ENCODE measurements at regions not wholly inside any gene's neighbourhood (a gene's known extent, or its start where the extent isn't known, plus 50 kb on each side); places are given as distances from the start of the nearest gene placed in this dataset.

DNA sequence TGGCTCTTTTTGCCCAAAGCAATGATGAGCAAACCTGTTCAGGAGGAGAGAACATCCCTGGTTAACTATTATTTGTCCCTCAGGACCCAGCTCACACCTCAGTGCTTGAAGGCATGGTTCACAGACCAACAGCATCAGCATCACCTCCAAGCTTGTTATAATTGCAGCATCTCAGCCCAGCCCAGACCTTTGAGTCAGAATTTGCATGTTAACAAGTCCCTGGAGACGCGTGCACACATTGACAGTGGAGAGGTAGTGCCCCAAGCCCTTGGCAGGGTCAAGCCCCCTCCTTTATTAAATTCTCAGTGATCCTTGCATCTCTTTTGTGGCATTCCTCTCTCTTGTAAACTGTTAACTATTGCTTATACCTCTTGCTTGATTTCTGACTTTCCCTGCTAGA, 488.6 kb downstream of the HAPSTR1 start:
- TF ChIP-seq, protein P1, sequence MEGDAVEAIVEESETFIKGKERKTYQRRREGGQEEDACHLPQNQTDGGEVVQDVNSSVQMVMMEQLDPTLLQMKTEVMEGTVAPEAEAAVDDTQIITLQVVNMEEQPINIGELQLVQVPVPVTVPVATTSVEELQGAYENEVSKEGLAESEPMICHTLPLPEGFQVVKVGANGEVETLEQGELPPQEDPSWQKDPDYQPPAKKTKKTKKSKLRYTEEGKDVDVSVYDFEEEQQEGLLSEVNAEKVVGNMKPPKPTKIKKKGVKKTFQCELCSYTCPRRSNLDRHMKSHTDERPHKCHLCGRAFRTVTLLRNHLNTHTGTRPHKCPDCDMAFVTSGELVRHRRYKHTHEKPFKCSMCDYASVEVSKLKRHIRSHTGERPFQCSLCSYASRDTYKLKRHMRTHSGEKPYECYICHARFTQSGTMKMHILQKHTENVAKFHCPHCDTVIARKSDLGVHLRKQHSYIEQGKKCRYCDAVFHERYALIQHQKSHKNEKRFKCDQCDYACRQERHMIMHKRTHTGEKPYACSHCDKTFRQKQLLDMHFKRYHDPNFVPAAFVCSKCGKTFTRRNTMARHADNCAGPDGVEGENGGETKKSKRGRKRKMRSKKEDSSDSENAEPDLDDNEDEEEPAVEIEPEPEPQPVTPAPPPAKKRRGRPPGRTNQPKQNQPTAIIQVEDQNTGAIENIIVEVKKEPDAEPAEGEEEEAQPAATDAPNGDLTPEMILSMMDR (IDR thresholded peaks at IDR 0.05; ENCODE audit: insufficient read depth, low read depth, low read length), result no peak
- no peak overlapping the region for H3K4me3 ChIP-seq (ENCODE audit: low read depth, low read length)

DNA sequence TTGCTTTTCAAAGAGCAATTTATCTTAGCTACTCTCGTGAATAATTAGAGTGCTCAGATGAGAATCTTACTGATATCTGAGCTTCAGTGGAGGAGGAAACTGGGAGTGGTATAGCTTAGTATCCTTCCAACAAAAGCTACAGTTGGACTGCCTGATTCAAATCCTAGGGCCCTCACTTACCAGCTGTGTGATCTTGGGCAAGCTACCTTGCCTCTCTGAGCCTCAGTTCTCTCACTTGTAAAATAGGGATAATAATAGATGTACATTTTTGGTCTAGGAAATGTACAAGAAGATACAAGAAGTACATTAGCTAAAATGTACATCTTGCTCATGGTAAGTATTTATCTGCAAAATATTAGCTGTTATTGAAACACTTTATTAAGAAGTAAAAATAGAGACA, 502.0 kb downstream of the HAPSTR1 start:
- H3K4me3 ChIP-seq (ENCODE audit: low read depth, low read length), result no peak overlapping the region
- no peak for DNase-seq (ENCODE audit: low read depth)
- TF ChIP-seq, protein P1 (IDR thresholded peaks at IDR 0.05; ENCODE audit: insufficient read depth, low read depth, low read length), result no peak

More for the DNA sequence above, 488.6 kb downstream of the HAPSTR1 start:
- DNase-seq (ENCODE audit: low read depth), result no peak

DNA sequence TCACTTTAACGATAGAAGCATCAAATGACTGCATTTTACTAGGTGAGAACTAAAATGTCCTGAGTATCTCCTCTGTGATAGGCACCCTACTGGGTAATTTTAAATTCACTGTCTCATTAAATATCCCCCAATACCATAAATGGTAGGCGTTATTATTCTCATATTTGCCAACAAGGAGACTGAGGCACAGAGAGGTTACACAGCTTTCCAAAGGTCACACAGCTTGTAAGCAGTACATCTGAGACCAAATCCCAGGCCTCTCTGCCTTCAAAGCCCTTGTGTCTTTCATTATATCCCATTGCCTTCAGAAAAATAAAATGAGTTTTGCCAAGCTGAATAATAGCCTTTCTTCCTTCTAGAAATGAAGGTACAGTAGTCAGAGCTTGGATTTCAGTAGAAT, 502.6 kb downstream of the HAPSTR1 start:
- TF ChIP-seq, protein P1 (IDR thresholded peaks at IDR 0.05; ENCODE audit: insufficient read depth, low read depth, low read length), result no peak
- no peak for DNase-seq (ENCODE audit: low read depth)
- H3K4me3 ChIP-seq (ENCODE audit: low read depth, low read length), result no peak overlapping the region

DNA sequence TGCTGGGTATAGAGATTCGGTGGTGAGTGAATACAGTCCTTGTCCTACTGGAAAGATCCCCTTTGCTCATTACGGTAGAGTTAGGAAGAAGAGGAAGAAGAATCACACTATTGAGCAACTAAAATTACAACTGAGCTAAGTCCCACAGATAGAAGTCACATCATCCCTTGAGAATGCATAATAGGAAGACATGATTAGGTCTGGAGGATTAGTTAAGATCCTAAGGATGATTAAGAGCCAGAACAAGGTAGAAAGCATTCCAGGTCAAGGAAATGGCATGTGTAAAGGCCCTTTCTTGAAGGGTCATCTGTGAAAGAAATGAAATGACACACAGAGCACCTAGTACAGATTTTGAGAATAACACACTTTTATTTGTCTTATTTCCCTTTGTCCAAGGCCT, 503.5 kb downstream of the HAPSTR1 start:
- TF ChIP-seq, protein P1 (IDR thresholded peaks at IDR 0.05; ENCODE audit: insufficient read depth, low read depth, low read length), result no peak
- DNase-seq (ENCODE audit: low read depth), result no peak
- H3K4me3 ChIP-seq (ENCODE audit: low read depth, low read length), result no peak overlapping the region

DNA sequence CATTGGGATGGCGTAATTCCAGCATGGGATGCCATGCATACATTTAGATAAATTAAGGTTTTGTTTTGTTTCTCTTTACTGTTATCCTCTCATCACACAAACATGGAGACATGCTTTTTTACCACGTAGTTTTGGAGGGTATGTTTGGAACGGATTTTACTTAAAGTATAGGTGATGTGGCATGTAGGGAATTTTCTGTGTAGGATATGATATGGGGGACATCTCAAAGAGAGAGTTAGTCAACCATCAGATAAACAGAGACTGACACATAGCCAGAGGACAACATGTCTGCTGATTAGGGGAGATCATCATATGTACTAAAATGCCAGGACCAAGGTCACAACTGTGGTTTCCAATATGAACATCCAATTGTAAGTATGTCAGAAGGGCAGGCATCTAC, 503.9 kb downstream of the HAPSTR1 start:
- H3K4me3 ChIP-seq (ENCODE audit: low read depth, low read length), result no peak overlapping the region
- no peak for DNase-seq (ENCODE audit: low read depth)
- TF ChIP-seq, protein P1 (IDR thresholded peaks at IDR 0.05; ENCODE audit: insufficient read depth, low read depth, low read length), result no peak

DNA sequence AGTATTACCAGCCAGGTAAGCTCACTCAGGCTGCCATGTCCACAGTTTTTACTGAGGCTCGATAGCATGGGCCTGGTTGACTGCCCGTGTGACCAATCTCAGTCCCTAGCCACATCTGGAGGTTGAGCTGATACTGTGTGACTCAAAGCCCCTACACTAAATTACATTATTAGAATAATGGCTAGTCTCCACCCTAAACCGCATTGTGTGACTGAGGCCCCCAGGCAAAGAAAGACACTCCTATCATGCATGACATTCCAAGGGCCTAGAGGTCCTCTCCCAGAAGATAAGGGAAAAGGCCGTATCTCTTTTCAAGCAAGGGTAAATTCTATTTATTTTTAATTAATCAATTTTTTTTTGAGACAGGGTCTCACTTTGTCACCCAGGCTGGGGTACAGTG, 505.3 kb downstream of the HAPSTR1 start:
- no peak for DNase-seq (ENCODE audit: low read depth)
- TF ChIP-seq, protein P1 (IDR thresholded peaks at IDR 0.05; ENCODE audit: insufficient read depth, low read depth, low read length), result no peak
- H3K4me3 ChIP-seq (ENCODE audit: low read depth, low read length), result no peak overlapping the region

DNA sequence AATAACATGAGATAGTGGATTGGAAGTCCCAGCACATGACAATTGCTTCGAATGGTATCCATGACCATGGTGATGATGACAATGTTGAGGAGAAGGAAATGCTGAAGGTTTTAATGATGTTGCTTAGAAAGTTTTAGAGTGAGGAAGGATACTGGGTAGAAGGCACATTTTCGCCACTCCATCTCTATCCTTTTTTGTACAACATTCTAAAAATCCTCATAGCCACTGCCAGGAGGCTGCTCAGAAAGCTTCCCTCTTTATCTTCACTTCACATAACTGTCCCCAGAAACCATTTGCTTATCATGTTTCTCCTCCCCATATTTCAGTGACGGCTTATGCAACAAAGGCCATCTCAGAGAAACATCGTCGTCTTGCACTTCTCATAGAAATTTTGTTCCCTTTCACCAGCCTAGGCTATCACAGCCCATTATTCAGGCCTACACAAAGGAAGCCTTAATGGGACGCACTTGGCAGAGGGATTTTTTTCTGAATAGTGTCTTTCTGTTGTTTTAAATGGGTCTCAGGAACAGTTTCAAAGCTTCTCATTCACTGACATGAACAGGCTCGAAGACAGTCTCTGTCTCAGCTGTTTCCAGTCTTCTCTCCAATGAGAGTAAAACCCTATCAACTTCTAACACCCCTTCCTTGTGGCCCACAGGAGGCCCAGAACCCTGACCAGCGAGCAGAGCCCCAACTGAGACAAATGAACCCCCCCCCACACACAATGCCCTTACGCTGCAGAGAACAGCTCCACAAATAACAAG, 506.7 kb downstream of the HAPSTR1 start:
- TF ChIP-seq, protein P1 (IDR thresholded peaks at IDR 0.05; ENCODE audit: insufficient read depth, low read depth, low read length), result no peak
- no peak for DNase-seq (ENCODE audit: low read depth)
- H3K4me3 ChIP-seq (ENCODE audit: low read depth, low read length), result no peak overlapping the region

Data from fibroblast of villous mesenchyme (primary cell).